ENCODE measurements at regions not wholly inside any gene's neighbourhood (a gene's known extent, or its start where the extent isn't known, plus 50 kb on each side); places are given as distances from the start of the nearest gene placed in this dataset.

GRCh38 chr6:163964789-163965188 is 550.3 kb downstream of the QKI start:
- Histone ChIP-seq H3K9me3 (ENCODE audit: insufficient read depth, low read depth, low read length) (no peaks in the 10 kb centered on the region; the same call in 1 of the 2 replicates), H4K20me1 (ENCODE audit: insufficient read depth, low read length, poor library complexity, severe bottlenecking) (no peaks in the 10 kb centered on the region), H2AFZ (ENCODE audit: low read length) (no peak overlapping the region), H3K9me2 (replicated peaks; ENCODE audit: low read depth, low read length) (no peaks in the 10 kb centered on the region), H3K4me2 (ENCODE audit: low read depth, low read length, poor library complexity, severe bottlenecking) (no peak overlapping the region), H3F3A (ENCODE audit: low read depth) (no peaks in the 10 kb centered on the region), H3K4me3 (ENCODE audit: low read length, poor library complexity, severe bottlenecking) (no peak overlapping the region), H3K79me2 (ENCODE audit: insufficient read depth, low read length) (no peaks in the 10 kb centered on the region), H3K4me1 (ENCODE audit: insufficient read depth, low read length, poor library complexity, severe bottlenecking) (no peaks in the 10 kb centered on the region), H3K27me3 (ENCODE audit: insufficient read depth, low read length, poor library complexity, severe bottlenecking) (no peaks in the 10 kb centered on the region), H3K9ac (ENCODE audit: low read depth, low read length, poor library complexity, severe bottlenecking) (no peak overlapping the region), H3K36me3 (ENCODE audit: insufficient read depth, low read length) (no peaks in the 10 kb centered on the region)
- no peak for TF ChIP-seq EZH2phosphoT487 (IDR thresholded peaks at IDR 0.05; ENCODE audit: borderline replicate concordance)
- TF ChIP-seq CTCF (conservative IDR thresholded peaks at IDR 0.05; ENCODE audit: low read length): no peak

DNA sequence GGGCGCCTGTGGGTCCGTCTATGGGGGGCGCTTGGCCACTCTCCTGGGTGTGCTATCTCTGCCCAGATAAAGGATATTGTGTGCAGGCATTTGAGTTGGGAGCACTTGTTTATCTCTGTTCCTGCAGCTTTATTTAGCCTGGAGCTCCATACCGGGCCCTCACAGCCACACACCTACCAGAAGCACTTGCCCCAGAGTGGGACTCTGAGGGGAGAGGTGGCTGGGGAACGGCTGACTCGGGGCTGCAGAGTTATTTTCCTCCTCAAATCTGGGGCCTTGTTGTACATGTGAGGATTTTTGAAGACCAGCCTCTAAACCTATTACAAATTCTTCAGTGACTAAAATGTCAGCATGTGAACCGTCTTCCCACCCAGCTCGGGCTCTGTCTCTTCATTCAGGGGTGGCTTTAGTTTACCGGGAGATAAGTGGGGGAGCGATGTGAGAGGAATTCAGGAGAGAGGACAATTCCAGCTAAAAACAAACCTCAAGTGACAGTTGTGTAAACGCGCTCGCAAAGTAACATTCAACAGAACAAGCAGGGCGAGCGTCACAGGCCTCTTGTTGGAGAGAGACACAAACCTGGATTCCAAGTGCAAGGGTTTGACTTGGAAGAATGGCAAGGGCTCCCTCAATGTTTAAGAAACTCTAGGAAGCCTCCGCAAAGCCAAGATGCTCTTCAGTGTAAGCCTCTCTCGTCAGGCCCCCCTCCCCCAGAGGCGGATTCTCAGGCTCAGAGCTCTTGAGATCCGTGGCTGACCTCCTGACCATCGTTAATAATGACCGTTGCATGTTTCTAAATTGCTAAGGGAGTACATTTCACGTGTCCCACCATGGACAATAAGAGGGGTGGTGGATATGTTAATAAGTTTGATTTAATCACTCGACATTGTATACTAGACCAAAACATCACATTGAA is 548.9 kb downstream of the QKI start:
- Histone ChIP-seq H3K4me3 (ENCODE audit: low read length, poor library complexity, severe bottlenecking) (no peak overlapping the region), H4K20me1 (ENCODE audit: insufficient read depth, low read length, poor library complexity, severe bottlenecking) (no peaks in the 10 kb centered on the region), H3F3A (ENCODE audit: low read depth) (no peaks in the 10 kb centered on the region), H3K4me1 (ENCODE audit: insufficient read depth, low read length, poor library complexity, severe bottlenecking) (no peaks in the 10 kb centered on the region), H3K36me3 (ENCODE audit: insufficient read depth, low read length) (no peaks in the 10 kb centered on the region), H3K9me2 (replicated peaks; ENCODE audit: low read depth, low read length) (no peaks in the 10 kb centered on the region), H3K9ac (ENCODE audit: low read depth, low read length, poor library complexity, severe bottlenecking) (no peak overlapping the region), H3K9me3 (ENCODE audit: insufficient read depth, low read depth, low read length) (no peaks in the 10 kb centered on the region; the same call in 1 of the 2 replicates), H3K4me2 (ENCODE audit: low read depth, low read length, poor library complexity, severe bottlenecking) (no peak overlapping the region), H3K79me2 (ENCODE audit: insufficient read depth, low read length) (no peaks in the 10 kb centered on the region), H3K27me3 (ENCODE audit: insufficient read depth, low read length, poor library complexity, severe bottlenecking) (no peaks in the 10 kb centered on the region), H2AFZ (ENCODE audit: low read length) (no peak overlapping the region)
- TF ChIP-seq CTCF (conservative IDR thresholded peaks at IDR 0.05; ENCODE audit: low read length) (no peak), EZH2phosphoT487 (IDR thresholded peaks at IDR 0.05; ENCODE audit: borderline replicate concordance) (no peak)

- Histone ChIP-seq H3K27me3 (ENCODE audit: insufficient read depth, low read length, poor library complexity, severe bottlenecking) (no peaks in the 10 kb centered on the region), H4K20me1 (ENCODE audit: insufficient read depth, low read length, poor library complexity, severe bottlenecking) (no peaks in the 10 kb centered on the region), H3K9me3 (ENCODE audit: insufficient read depth, low read depth, low read length) (no peaks in the 10 kb centered on the region; the same call in 1 of the 2 replicates), H3K79me2 (ENCODE audit: insufficient read depth, low read length) (no peaks in the 10 kb centered on the region), H3K4me3 (ENCODE audit: low read length, poor library complexity, severe bottlenecking) (no peak overlapping the region), H2AFZ (ENCODE audit: low read length) (no peak overlapping the region), H3F3A (ENCODE audit: low read depth) (no peaks in the 10 kb centered on the region), H3K4me1 (ENCODE audit: insufficient read depth, low read length, poor library complexity, severe bottlenecking) (no peaks in the 10 kb centered on the region), H3K9ac (ENCODE audit: low read depth, low read length, poor library complexity, severe bottlenecking) (no peak overlapping the region), H3K4me2 (ENCODE audit: low read depth, low read length, poor library complexity, severe bottlenecking) (no peak overlapping the region), H3K9me2 (replicated peaks; ENCODE audit: low read depth, low read length) (no peaks in the 10 kb centered on the region), H3K36me3 (ENCODE audit: insufficient read depth, low read length) (no peaks in the 10 kb centered on the region)
- TF ChIP-seq EZH2phosphoT487 (IDR thresholded peaks at IDR 0.05; ENCODE audit: borderline replicate concordance) (no peak), CTCF (conservative IDR thresholded peaks at IDR 0.05; ENCODE audit: low read length) (no peak)
These were observed 548.2 kb downstream of the QKI start for GRCh38 chr6:163962627-163963117.
